Testis (tissue), 2 donors: ENCODE measurements at regions not wholly inside any gene's neighbourhood (a gene's known extent, or its start where the extent isn't known, plus 50 kb on each side); places are given as distances from the start of the nearest gene placed in this dataset.

Source experiments
- DNase-seq: peaks from one replicate; pipeline ENCODE4 v3.0.0-alpha.2; 2019
- H3K27ac ChIP-seq, 2 donors: fragments of 200-600 bp; sonication (generic); one replicate each; pipeline ENCODE4 v1.5.1; 2019
- H3K27me3 ChIP-seq: fragments of 200-600 bp; sonication (generic); one replicate; pipeline ENCODE4 v1.5.1; 2019
- H3K36me3 ChIP-seq: fragments of 200-600 bp; sonication (generic); one replicate; pipeline ENCODE4 v1.5.1; 2017; ENCODE audit warnings: low read depth; ENCODE audit errors: missing control alignments
- H3K4me1 ChIP-seq: fragments of 200-600 bp; sonication (generic); one replicate; pipeline ENCODE4 v1.5.1; 2019
- H3K4me3 ChIP-seq, 2 donors: fragments of 200-600 bp; sonication (generic); one replicate each; pipeline ENCODE4 v1.5.1; 2017 to 2019
- H3K9me3 ChIP-seq: fragments of 200-600 bp; sonication (generic); one replicate; pipeline ENCODE4 v1.5.1; 2017
- POLR2A ChIP-seq: fragments of 450-650 bp; IDR thresholded peaks from one replicate; pipeline ENCODE4 v1.6.1; 2017; ENCODE audit warnings: antibody characterized with exemption, mild to moderate bottlenecking, moderate library complexity
- WGBS, 2 donors: methylation state at CpG; one replicate each; pipeline ENCODE4 v1.1.5; 2018; 5-methylcytosine and 5-hydroxymethylcytosine counted together
- intact Hi-C: fragments of 100-400 bp; cut with DNase I; formaldehyde crosslinking; loops from one replicate; pipeline ENCODE4 v1.15.1; 2023; ENCODE audit warnings: low total_unique reads
- TF ChIP-seq, protein P1 (sequence below), 3 experiments: fragments of 450-650 bp in 2 of 3; fragments of 200-600 bp in 1 of 3; sonication (generic) in 1 of 3; IDR thresholded peaks; one replicate each; pipeline ENCODE4 v1.5.1; 2016 to 2019; ENCODE audit warnings: antibody characterized with exemption in 3 of 3, mild to moderate bottlenecking in 2 of 3, moderate library complexity in 1 of 3

DNA sequence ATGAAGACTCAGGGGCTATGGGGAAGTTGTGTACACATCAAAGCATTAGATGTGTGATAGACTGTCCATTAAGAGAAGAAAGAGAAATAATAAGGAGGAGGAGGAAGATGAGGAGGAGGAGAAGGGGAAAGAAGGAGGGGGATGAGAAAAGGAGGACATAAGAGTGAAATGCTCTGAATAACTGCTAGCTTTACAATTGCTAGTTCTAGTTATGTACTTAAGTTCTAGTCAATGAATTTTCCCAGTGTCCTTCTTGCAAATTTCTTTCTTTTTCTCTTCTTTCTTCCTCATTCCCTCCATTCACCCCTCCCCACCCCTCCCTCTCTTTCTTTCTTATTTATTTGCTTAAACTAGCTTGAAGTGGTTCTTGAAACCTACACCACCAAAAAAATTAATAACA is 534.9 kb upstream of the GRAMD2B start:
- no peaks in the 10 kb centered on the region for H3K9me3 ChIP-seq
- intact Hi-C loops: no loop called here
- no peaks in the 10 kb centered on the region for H3K27me3 ChIP-seq
- H3K27ac ChIP-seq: no peak overlapping the region
- H3K4me1 ChIP-seq: no peaks in the 10 kb centered on the region
- TF ChIP-seq POLR2A: no peak
- TF ChIP-seq, protein P1, sequence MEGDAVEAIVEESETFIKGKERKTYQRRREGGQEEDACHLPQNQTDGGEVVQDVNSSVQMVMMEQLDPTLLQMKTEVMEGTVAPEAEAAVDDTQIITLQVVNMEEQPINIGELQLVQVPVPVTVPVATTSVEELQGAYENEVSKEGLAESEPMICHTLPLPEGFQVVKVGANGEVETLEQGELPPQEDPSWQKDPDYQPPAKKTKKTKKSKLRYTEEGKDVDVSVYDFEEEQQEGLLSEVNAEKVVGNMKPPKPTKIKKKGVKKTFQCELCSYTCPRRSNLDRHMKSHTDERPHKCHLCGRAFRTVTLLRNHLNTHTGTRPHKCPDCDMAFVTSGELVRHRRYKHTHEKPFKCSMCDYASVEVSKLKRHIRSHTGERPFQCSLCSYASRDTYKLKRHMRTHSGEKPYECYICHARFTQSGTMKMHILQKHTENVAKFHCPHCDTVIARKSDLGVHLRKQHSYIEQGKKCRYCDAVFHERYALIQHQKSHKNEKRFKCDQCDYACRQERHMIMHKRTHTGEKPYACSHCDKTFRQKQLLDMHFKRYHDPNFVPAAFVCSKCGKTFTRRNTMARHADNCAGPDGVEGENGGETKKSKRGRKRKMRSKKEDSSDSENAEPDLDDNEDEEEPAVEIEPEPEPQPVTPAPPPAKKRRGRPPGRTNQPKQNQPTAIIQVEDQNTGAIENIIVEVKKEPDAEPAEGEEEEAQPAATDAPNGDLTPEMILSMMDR (IDR thresholded peaks at IDR 0.05): no peak
- H3K4me3 ChIP-seq: no peak overlapping the region
- DNase-seq: no peak
- H3K36me3 ChIP-seq: no peaks in the 10 kb centered on the region

DNA sequence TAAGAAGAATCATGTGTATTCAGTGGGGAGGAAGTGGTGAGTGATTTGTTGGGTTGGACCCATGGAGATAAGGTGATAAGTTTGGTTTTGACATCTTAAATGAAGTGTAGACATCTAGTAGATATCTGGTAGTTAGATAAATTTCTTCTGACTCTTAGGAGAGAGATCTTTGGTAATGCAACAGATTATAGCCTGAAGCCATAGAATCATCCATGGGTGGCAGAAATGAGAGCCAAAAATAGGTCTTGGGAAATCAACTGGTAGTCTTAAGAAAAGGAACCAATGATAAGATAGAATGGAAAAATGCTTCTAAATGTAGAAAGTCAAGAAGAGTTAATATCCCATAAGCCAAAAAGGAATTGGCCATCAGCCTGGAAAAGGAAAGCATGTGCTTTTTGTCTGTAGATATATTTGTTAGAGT is 532.7 kb upstream of the GRAMD2B start:
- Histone ChIP-seq H3K4me3 (no peak overlapping the region), H3K9me3 (no peaks in the 10 kb centered on the region), H3K4me1 (no peaks in the 10 kb centered on the region), H3K27ac (no peak overlapping the region), H3K27me3 (no peaks in the 10 kb centered on the region), H3K36me3 (no peaks in the 10 kb centered on the region)
- no peak for DNase-seq
- intact Hi-C loops: no loop called here
- TF ChIP-seq, protein P1 (IDR thresholded peaks at IDR 0.05): no peak
- TF ChIP-seq POLR2A: no peak

DNA sequence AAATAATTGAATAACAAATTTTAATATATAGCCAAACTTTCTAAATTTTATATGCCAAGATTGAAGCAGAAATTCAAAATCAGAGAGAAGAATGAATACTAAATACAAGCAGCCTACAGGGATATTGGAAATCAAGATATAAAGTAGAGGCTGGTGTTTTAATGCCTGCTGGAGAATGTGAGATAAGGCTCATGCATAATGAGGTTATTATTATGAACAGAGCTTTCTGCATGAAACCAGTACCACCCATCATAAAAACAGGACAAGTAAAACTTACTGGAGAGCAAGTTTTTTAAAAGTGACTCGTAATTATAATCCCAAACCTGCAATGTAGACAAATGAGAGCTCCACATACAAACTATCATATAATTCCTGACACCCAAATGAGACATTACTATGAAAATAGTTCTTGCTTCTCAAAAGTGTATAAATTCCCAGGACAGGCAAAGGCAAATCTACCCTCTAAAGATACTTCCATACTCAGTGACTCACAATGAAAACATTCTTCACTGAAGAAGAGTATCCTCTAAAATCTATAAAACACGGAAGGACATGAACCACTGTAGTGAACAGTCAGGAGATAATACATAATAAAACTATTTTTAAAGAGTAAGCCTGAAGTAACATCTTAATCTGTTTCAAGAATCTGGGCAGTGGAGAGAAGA is 532.0 kb upstream of the GRAMD2B start:
- no peaks in the 10 kb centered on the region for H3K27me3 ChIP-seq
- H3K9me3 ChIP-seq: no peaks in the 10 kb centered on the region
- no peak overlapping the region for H3K4me3 ChIP-seq
- TF ChIP-seq POLR2A: no peak
- TF ChIP-seq, protein P1 (IDR thresholded peaks at IDR 0.05): no peak
- H3K27ac ChIP-seq: no peak overlapping the region
- DNase-seq: no peak
- no peaks in the 10 kb centered on the region for H3K36me3 ChIP-seq
- WGBS, 2 donors: 61% methylated on average over 2 of the region's 2 CpGs
- intact Hi-C loops: no loop called here
- H3K4me1 ChIP-seq: no peaks in the 10 kb centered on the region

DNA sequence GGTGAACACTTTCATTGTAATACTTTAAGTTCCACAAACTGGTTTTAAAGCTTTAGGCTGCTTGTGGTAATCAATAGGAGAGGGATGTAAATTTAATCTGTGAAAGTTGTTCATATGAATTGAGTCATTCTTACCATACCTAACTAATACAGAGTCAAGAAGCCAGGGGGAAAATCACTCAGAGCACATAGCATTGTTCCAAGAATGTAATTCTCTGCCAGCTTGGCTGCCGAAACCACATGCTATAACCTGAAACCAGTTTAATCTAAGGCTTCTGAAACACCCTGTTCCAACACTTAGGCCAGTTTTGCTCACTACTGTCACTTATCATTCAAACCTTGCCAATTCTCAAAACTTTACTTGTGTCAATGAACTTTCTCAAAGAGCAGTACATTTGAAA is 528.8 kb upstream of the GRAMD2B start:
- Histone ChIP-seq H3K27me3 (no peaks in the 10 kb centered on the region), H3K36me3 (no peaks in the 10 kb centered on the region), H3K9me3 (no peaks in the 10 kb centered on the region), H3K4me1 (no peaks in the 10 kb centered on the region), H3K4me3 (no peak overlapping the region), H3K27ac (no peak overlapping the region)
- WGBS, 2 donors: 48 to 71% methylated on average over 1 of the region's 1 CpG
- intact Hi-C loops: no loop called here
- no peak for DNase-seq
- TF ChIP-seq, protein P1 (IDR thresholded peaks at IDR 0.05): no peak
- TF ChIP-seq POLR2A: no peak

DNA sequence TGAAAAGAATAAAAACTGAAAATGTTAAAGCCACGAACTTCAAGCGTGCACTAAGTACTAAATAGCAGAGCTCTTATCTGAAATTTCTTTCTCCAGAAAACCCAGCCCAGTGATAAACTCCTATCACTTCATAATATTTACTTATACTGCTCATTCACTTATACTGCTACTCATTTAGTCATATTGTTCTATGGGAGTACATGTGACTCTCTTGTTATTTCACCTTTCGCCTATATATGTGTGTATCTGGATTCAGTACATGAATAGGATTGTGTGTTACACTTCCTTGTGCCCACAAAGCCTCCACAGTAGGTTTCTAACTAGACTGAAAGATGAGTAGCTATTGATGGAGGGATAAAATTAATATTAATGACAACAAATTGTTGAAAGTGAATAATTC is 526.8 kb upstream of the GRAMD2B start:
- TF ChIP-seq POLR2A: no peak
- TF ChIP-seq, protein P1 (IDR thresholded peaks at IDR 0.05): no peak

More for the DNA sequence above, 526.8 kb upstream of the GRAMD2B start:
- 33 to 59% methylated on average over 3 of the region's 3 CpGs for WGBS, 2 donors
- H3K27ac ChIP-seq: no peak overlapping the region
- no peaks in the 10 kb centered on the region for H3K4me1 ChIP-seq
- no peak for DNase-seq
- H3K9me3 ChIP-seq: no peaks in the 10 kb centered on the region
- no peak overlapping the region for H3K4me3 ChIP-seq
- H3K27me3 ChIP-seq: no peaks in the 10 kb centered on the region
- no peaks in the 10 kb centered on the region for H3K36me3 ChIP-seq
- intact Hi-C loops: no loop called here
